K562 (cell line): ENCODE measurements at regions not wholly inside any gene's neighbourhood (a gene's known extent, or its start where the extent isn't known, plus 50 kb on each side); places are given as distances from the start of the nearest gene placed in this dataset.

ENCODE experiments used
- ATAC-seq: fragments of 200-7000 bp; cut with Tn5 transposase; 3 replicates; pipeline ENCODE4 v1.9.1; 2020; ENCODE audit warnings: moderate library complexity
- BruUV-seq: library from RNA; stranded (reverse); fragments of 400-500 nt; replicated peaks from 2 replicates; lab custom pipeline; 2021; lab: Mats Ljungman, UMichigan
- CTCF ChIA-PET: fragments of 300-600 bp; formaldehyde crosslinking; extraction: SDS; loops from one replicate; lab custom pipeline; 2021; ENCODE audit warnings: low intra/inter-chr PET ratio; lab: Yijun Ruan, JAX
- POLR2A ChIA-PET: fragments of 300-600, 350-650 bp; sonication (Branson Sonifier 250); formaldehyde crosslinking; extraction: SDS; loops from one replicate; lab custom pipeline; 2021; ENCODE audit warnings: antibody characterized with exemption, inconsistent platforms; lab: Yijun Ruan, JAX
- DNase-seq, 4 experiments: peaks; one replicate each; pipeline versions ENCODE4 v3.0.0 to v3.0.0-alpha.2; 2011 to 2018; ENCODE audit warnings: low spot score in 3 of 4, mixed read lengths in 3 of 4; ENCODE audit errors: extremely low read depth in 1 of 4
- FAIRE-seq: peaks from 2 replicates; lab custom pipeline; 2011; peaks lifted over from hg19 to GRCh38; lab: Jason Lieb, UNC
- H2AFZ ChIP-seq: 2 replicates; pipeline ENCODE4 v1.6.0; 2011; ENCODE audit warnings: low read depth, low read length, control low read depth, inconsistent platforms
- H3K27ac ChIP-seq: fragments of 200-600 bp; 3 replicates; pipeline ENCODE4 v1.8.0; 2011; ENCODE audit warnings: low read depth, mild to moderate bottlenecking, control low read depth, inconsistent platforms, low read length, moderate library complexity, mixed read lengths; ENCODE audit errors: extremely low read depth
- H3K27me3 ChIP-seq, 2 experiments: fragments of 300-600 bp in 1 of 2; 2 replicates in 1 of 2; 3 replicates in 1 of 2; pipeline versions ENCODE4 v1.6.0 to v1.8.0; 2011; ENCODE audit warnings: inconsistent platforms in 2 of 2, low read length in 2 of 2, mild to moderate bottlenecking in 1 of 2, mixed read lengths in 1 of 2, moderate library complexity in 1 of 2; ENCODE audit not compliant: control insufficient read depth in 2 of 2, insufficient read depth in 2 of 2
- H3K36me3 ChIP-seq: fragments of 300-600 bp; 3 replicates; pipeline ENCODE4 v1.8.0; 2011; ENCODE audit warnings: mild to moderate bottlenecking, low read length, inconsistent platforms; ENCODE audit not compliant: control insufficient read depth, insufficient read depth
- H3K4me1 ChIP-seq, 2 experiments: fragments of 200-600 bp in 1 of 2; replicated peaks in 1 of 2; 2 replicates in 1 of 2; 3 replicates in 1 of 2; pipeline versions ENCODE4 v1.5.1 to v1.8.0; 2011; ENCODE audit warnings: inconsistent platforms in 2 of 2, low read length in 2 of 2, mild to moderate bottlenecking in 1 of 2, mixed read lengths in 1 of 2, moderate library complexity in 1 of 2; ENCODE audit not compliant: control insufficient read depth in 2 of 2, insufficient read depth in 2 of 2
- H3K4me2 ChIP-seq: 2 replicates; pipeline ENCODE4 v1.6.1; 2011; ENCODE audit warnings: low read length, control low read depth, inconsistent platforms, mixed read lengths; ENCODE audit not compliant: insufficient read depth
- H3K4me3 ChIP-seq: fragments of 200-600 bp; sonication (generic), shearing (Covaris generic); 2 replicates; pipeline ENCODE4 v1.5.1; 2016; ENCODE audit warnings: control low read depth, inconsistent platforms
- H3K79me2 ChIP-seq: fragments of 200-600 bp; 3 replicates; pipeline ENCODE4 v1.8.0; 2011; ENCODE audit warnings: low read length, inconsistent platforms; ENCODE audit not compliant: control insufficient read depth, insufficient read depth
- H3K9ac ChIP-seq, 2 experiments: 2 replicates each; pipeline versions ENCODE4 v1.6.0 to v1.6.1; 2011; ENCODE audit warnings: low read depth in 2 of 2, low read length in 2 of 2, control low read depth in 1 of 2, inconsistent platforms in 1 of 2, mild to moderate bottlenecking in 1 of 2, mixed read lengths in 1 of 2; ENCODE audit not compliant: insufficient read depth in 1 of 2
- H3K9me1 ChIP-seq: one replicate; pipeline ENCODE4 v1.6.0; 2011; ENCODE audit warnings: inconsistent platforms, mild to moderate bottlenecking, low read length, moderate library complexity; ENCODE audit not compliant: control insufficient read depth, insufficient read depth
- H3K9me3 ChIP-seq: replicated peaks from 2 replicates; pipeline ENCODE4 v1.5.1; 2011; ENCODE audit warnings: low read depth, low read length, inconsistent platforms; ENCODE audit not compliant: control insufficient read depth, insufficient read depth
- H4K20me1 ChIP-seq: replicated peaks from 2 replicates; pipeline ENCODE4 v1.6.1; 2011; ENCODE audit warnings: low read length, inconsistent platforms, mixed read lengths; ENCODE audit not compliant: control insufficient read depth, insufficient read depth
- FOXA3 ChIP-seq, 2 experiments: fragments of 450-650 bp in 1 of 2; sonication (generic) in 1 of 2; formaldehyde crosslinking; IDR thresholded peaks in 1 of 2; conservative IDR thresholded peaks in 1 of 2; 2 replicates each; pipeline versions ENCODE4 v1.4.0 to v1.8.0; 2020 to 2022; ENCODE audit warnings: mild to moderate bottlenecking in 2 of 2, missing genetic modification reagents in 1 of 2
- NFE2L1 ChIP-seq: fragments of 450-650 bp; IDR thresholded peaks from 2 replicates; pipeline ENCODE4 v1.6.1; 2016; ENCODE audit warnings: missing genetic modification characterization, low read depth, mild to moderate bottlenecking, missing compliant biosample characterization, moderate library complexity, borderline replicate concordance
- RFX1 ChIP-seq: fragments of 450-650 bp; IDR thresholded peaks from 2 replicates; pipeline ENCODE4 v1.6.1; 2016; ENCODE audit warnings: mild to moderate bottlenecking, moderate library complexity
- SMARCE1 ChIP-seq: fragments of 450-650 bp; IDR thresholded peaks from 2 replicates; pipeline ENCODE4 v1.7.1; 2016; ENCODE audit warnings: mild to moderate bottlenecking
- TBP ChIP-seq: optimal IDR thresholded peaks from 2 replicates; pipeline ENCODE3; 2011; ENCODE audit warnings: low read depth, low read length, improper control_type of control experiment
- ZC3H11A ChIP-seq: IDR thresholded peaks from 2 replicates; pipeline ENCODE4 v1.6.1; 2012; ENCODE audit warnings: low read depth, low read length, improper control_type of control experiment
- WGBS: fragments of 100-300 bp; shearing (Covaris generic); methylation state at CpG from one replicate; pipeline ENCODE4 v1.1.6; 2016; ENCODE audit warnings: low coverage, mixed read lengths; ENCODE audit not compliant: insufficient coverage; ENCODE audit errors: missing lambda C conversion rate; 5-methylcytosine and 5-hydroxymethylcytosine counted together
- in situ Hi-C: fragments of 300-500 bp; cut with MboI; formaldehyde crosslinking; loops from 4 replicates; pipeline ENCODE4 v1.15.0; 2018; ENCODE audit warnings: inconsistent platforms, mixed read lengths
- intact Hi-C: fragments of 100-400 bp; cut with micrococcal nuclease; formaldehyde crosslinking; loops from 2 replicates; pipeline ENCODE4 v1.14.2; 2022
- TF ChIP-seq, protein P1 (sequence below), 2 experiments: IDR thresholded peaks; 2 replicates each; pipeline ENCODE4 v1.6.1; 2011; ENCODE audit warnings: borderline replicate concordance in 1 of 2, control low read depth in 1 of 2, low read depth in 1 of 2, low read length in 1 of 2, mild to moderate bottlenecking in 1 of 2, mixed read lengths in 1 of 2, moderate library complexity in 1 of 2; ENCODE audit not compliant: insufficient read depth in 1 of 2, insufficient read length in 1 of 2, poor library complexity in 1 of 2, severe bottlenecking in 1 of 2; ENCODE audit errors: extremely low read depth in 1 of 2

DNA sequence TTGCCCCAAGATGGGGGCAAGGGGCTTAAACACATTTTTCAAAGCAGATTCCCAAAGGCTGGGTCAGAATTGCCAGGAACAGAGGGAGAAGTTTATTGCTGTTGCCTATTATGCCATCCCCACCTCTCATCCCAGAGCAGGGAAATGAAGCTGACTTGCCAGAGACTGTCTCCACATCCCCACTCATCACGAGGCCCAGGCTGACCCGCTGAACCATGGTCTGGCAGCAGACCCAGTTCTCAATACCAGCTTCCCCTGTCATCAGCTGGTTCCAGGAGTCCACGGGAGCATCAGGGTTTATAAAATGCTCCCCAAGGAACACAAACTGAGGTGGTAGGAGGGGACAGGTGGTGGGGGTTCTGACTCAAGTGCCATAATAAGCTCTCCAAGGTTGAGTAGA lies 605.9 kb downstream of the NPHP4 start:
- POLR2A ChIA-PET = no interaction called here
- BruUV-seq = no TSS peak

DNA sequence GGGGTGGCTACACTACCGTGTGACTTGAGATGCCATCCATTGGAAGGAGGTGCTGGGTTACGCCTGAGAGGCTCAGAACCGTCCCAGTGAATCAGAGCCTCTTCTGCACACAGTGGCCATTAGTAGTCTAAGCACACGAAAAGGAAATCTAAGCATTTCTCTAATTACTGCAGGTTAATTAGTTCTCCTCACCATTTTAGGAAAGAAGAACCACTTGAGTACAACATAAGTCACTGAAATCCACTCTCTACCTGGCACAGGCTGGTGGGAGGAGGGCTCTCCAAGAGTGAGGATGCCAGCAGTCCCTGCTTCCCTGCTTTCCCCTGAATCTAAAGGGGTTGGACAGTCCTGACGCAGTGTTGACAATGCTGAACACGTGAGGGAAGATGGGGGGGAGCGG lies 606.3 kb downstream of the NPHP4 start:
- peaks cover 4% of the 10 kb centered on the region for H3K9me3 ChIP-seq
- no peak for ATAC-seq
- POLR2A ChIA-PET = no interaction called here

More for the DNA sequence above, 605.9 kb downstream of the NPHP4 start:
- Histone ChIP-seq H3K27ac (no peak overlapping the region), H3K27me3 (no peaks in the 10 kb centered on the region; a peak in 1 of 5 replicates), H3K4me3 (no peak overlapping the region), H2AFZ (no peak overlapping the region), H3K9me1 (no peaks in the 10 kb centered on the region), H3K9me3 (peaks cover 4% of the 10 kb centered on the region), H3K4me1 (no peaks in the 10 kb centered on the region), H3K79me2 (no peaks in the 10 kb centered on the region), H4K20me1 (no peaks in the 10 kb centered on the region), H3K9ac (no peak overlapping the region), H3K36me3 (no peaks in the 10 kb centered on the region), H3K4me2 (no peak overlapping the region)
- ATAC-seq = no peak
- CTCF ChIA-PET = no interaction called here
- FAIRE-seq = no peak
- no peak for DNase-seq
- in situ Hi-C loops (no loop called here), intact Hi-C loops (no loop called here)
- TF ChIP-seq SMARCE1 (no peak), FOXA3 (CRISPR knock-in tag; conservative IDR thresholded peaks at IDR 0.05 in 1 of 2, IDR thresholded peaks at IDR 0.05 in 1 of 2) (no peak), ZC3H11A (no peak), TBP (no peak)
- 0% methylated on average over 3 of the region's 3 CpGs for WGBS

More for the DNA sequence above, 606.3 kb downstream of the NPHP4 start:
- Histone ChIP-seq H3K79me2 (no peaks in the 10 kb centered on the region), H3K9me1 (no peaks in the 10 kb centered on the region), H2AFZ (no peak overlapping the region), H3K36me3 (no peaks in the 10 kb centered on the region), H3K27ac (no peak overlapping the region), H3K4me1 (no peaks in the 10 kb centered on the region), H3K4me3 (no peak overlapping the region), H3K4me2 (no peak overlapping the region)
- CTCF ChIA-PET = no interaction called here
- in situ Hi-C loops = no loop called here
- DNase-seq = no peak
- WGBS = 3% methylated on average over 7 of the region's 7 CpGs
- TF ChIP-seq RFX1 (no peak), NFE2L1 (tag) (no peak)
- TF ChIP-seq, protein P1, sequence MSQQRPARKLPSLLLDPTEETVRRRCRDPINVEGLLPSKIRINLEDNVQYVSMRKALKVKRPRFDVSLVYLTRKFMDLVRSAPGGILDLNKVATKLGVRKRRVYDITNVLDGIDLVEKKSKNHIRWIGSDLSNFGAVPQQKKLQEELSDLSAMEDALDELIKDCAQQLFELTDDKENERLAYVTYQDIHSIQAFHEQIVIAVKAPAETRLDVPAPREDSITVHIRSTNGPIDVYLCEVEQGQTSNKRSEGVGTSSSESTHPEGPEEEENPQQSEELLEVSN (IDR thresholded peaks at IDR 0.05; ENCODE audit: borderline replicate concordance in 1 of 2, extremely low read depth in 1 of 2, insufficient read depth in 1 of 2, insufficient read length in 1 of 2, low read depth in 1 of 2, low read length in 1 of 2, poor library complexity in 1 of 2, severe bottlenecking in 1 of 2) = no peak
- TF ChIP-seq, all 486 proteins: peak for 0
- intact Hi-C loops = no loop called here
- Histone ChIP-seq H3K27me3 (no peaks in the 10 kb centered on the region; a peak in 1 of 5 replicates), H4K20me1 (no peaks in the 10 kb centered on the region), H3K9ac (no peak overlapping the region)
- BruUV-seq = no TSS peak
- FAIRE-seq = no peak
